GM06990 (cell line): ENCODE measurements at regions not wholly inside any gene's neighbourhood (a gene's known extent, or its start where the extent isn't known, plus 50 kb on each side); places are given as distances from the start of the nearest gene placed in this dataset.
"Not testable (repeated sequence)": the region's sequence is repeated elsewhere in the genome, so short reads cannot be mapped to it uniquely, and the experiment has no call there.

ENCODE experiments used
- DNase-seq: peaks from one replicate; pipeline ENCODE4 v3.0.0-alpha.2; 2011; ENCODE audit not compliant: insufficient read length; ENCODE audit errors: extremely low read depth
- H3K27me3 ChIP-seq: replicated peaks from 2 replicates; pipeline ENCODE4 v1.6.0; 2011; ENCODE audit warnings: low read length; ENCODE audit not compliant: control insufficient read depth, insufficient read depth
- H3K36me3 ChIP-seq: 2 replicates; pipeline ENCODE4 v1.5.1; 2011; ENCODE audit warnings: low read length; ENCODE audit not compliant: control insufficient read depth, insufficient read depth
- H3K4me3 ChIP-seq: replicated peaks from 2 replicates; pipeline ENCODE4 v1.5.1; 2011; ENCODE audit warnings: low read depth, mild to moderate bottlenecking, control low read depth, low read length
- TF ChIP-seq, protein P1 (sequence below): IDR thresholded peaks from 2 replicates; pipeline ENCODE4 v1.5.1; 2011; ENCODE audit warnings: low read length, control low read depth, mild to moderate bottlenecking, inconsistent platforms; ENCODE audit not compliant: insufficient read depth, poor library complexity, severe bottlenecking

DNA sequence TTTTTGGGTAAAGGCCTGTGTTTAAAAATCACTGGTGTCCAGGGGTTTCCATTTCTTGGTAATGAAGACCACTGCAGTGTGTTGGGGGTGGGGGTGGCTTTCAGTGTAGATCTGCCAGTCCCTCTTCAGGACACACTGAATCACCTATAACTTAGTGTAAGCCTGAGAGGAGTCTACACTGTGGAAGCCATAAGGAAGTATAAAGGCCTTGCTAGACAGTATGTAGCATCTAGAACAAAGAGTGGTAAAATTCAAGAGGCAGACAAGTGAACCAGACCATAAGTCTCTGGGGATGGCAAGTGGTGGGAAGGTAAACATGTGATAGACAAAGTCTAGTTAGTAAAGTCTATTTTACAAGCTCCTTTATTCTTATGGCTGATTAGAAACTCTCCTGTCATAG lies 191.8 kb downstream of the CCNG2 start:
- Histone ChIP-seq H3K27me3 (no peaks in the 10 kb centered on the region), H3K36me3 (no peaks in the 10 kb centered on the region), H3K4me3 (no peak overlapping the region)
- DNase-seq, result no peak
- TF ChIP-seq, protein P1, sequence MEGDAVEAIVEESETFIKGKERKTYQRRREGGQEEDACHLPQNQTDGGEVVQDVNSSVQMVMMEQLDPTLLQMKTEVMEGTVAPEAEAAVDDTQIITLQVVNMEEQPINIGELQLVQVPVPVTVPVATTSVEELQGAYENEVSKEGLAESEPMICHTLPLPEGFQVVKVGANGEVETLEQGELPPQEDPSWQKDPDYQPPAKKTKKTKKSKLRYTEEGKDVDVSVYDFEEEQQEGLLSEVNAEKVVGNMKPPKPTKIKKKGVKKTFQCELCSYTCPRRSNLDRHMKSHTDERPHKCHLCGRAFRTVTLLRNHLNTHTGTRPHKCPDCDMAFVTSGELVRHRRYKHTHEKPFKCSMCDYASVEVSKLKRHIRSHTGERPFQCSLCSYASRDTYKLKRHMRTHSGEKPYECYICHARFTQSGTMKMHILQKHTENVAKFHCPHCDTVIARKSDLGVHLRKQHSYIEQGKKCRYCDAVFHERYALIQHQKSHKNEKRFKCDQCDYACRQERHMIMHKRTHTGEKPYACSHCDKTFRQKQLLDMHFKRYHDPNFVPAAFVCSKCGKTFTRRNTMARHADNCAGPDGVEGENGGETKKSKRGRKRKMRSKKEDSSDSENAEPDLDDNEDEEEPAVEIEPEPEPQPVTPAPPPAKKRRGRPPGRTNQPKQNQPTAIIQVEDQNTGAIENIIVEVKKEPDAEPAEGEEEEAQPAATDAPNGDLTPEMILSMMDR, result no peak

DNA sequence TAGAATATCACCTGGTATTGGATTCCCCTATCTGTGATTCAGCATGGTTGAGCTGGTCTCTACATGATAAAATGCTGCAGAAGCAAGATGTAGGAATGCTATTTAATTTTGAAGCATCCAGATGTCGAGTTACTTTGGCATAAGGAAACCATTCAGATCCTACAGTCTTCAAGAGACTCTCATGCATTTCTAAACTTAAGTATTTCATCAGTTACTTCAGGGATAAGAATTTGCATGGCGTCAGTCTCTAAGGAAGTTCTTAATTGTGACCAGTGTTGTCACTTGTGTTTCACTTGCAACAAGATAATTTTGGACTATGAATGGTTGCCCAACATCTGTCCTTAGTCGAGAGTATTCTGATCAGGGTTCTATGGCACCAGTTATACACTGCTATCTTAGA lies 192.4 kb downstream of the CCNG2 start:
- Histone ChIP-seq H3K4me3 (no peak overlapping the region), H3K27me3 (no peaks in the 10 kb centered on the region), H3K36me3 (no peaks in the 10 kb centered on the region)
- DNase-seq, result no peak
- TF ChIP-seq, protein P1, result no peak

DNA sequence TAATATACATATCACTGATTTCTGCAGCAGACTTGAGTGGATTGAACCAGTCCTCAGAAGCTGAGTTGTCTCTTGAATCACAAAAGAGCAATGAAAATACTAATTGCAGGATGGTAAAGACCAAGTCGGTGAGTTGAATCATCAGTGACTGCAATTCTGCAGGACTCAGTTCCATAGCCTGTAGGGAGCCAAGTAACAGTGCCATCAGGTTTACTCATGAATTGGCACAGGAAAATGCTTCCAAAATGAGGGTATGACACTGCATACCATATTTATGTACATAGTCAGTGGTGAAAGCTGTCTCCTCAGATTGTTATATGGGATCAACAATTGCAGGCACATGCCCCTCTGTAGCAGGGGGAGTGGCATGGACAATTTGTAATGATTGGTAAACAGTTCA lies 192.8 kb downstream of the CCNG2 start:
- TF ChIP-seq, protein P1, result no peak
- Histone ChIP-seq H3K36me3 (no peaks in the 10 kb centered on the region), H3K4me3 (no peak overlapping the region), H3K27me3 (no peaks in the 10 kb centered on the region)
- DNase-seq, result no peak

DNA sequence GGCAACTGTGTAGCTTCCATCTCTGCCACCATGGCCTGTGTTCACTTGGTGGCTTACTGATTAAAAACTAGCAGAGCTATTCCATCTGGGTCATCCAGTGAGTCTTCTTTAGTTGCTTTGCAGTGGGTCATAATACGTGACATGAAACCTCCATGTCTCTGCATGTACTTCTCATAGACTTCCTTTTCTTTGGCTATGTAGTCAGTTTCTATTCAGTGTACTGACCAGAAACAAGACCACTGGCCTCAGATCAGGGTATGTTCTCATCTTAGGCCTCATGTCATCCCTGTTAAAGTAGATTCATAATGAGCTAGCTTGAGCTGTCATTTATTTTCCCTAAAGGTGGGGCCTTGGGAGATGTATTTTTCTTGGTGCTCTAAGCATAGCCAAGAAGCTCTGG lies 195.2 kb downstream of the CCNG2 start:
- Histone ChIP-seq H3K36me3 (no peaks in the 10 kb centered on the region), H3K4me3 (no peak overlapping the region), H3K27me3 (no peaks in the 10 kb centered on the region)
- no peak for DNase-seq
- TF ChIP-seq, protein P1, result no peak

DNA sequence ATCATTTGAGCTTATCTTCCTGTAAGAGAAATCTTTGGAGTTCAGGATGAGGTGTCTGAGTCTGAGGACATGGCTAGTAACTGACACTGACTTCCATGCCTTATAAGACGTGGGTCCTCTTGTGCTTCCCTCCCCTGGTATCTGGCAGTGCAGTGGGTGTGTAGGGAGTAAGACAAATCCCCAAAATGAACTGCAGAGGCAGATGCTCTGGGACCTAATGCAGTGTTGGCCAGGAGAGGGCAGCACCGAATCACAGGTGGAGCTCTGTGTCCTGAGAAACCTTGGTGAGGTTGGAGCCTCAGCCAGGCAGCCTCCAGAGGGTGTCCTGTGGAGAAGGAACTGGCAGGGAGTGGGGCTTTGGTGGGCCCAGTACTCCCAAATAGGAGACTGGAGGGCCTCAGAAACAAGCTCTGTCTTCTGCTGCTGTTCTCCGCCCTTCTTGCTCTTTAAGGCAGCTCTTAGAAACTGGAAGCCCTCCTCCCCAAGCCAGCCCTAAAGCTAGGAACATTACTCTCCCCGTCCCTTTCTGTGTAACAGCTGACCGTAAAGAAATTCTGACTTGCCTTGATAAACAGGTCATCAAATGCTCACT lies 196.8 kb downstream of the CCNG2 start:
- not testable (repeated sequence) for DNase-seq, H3K27me3 ChIP-seq, H3K4me3 ChIP-seq, H3K36me3 ChIP-seq
- TF ChIP-seq, protein P1, result peak; percentile 30

DNA sequence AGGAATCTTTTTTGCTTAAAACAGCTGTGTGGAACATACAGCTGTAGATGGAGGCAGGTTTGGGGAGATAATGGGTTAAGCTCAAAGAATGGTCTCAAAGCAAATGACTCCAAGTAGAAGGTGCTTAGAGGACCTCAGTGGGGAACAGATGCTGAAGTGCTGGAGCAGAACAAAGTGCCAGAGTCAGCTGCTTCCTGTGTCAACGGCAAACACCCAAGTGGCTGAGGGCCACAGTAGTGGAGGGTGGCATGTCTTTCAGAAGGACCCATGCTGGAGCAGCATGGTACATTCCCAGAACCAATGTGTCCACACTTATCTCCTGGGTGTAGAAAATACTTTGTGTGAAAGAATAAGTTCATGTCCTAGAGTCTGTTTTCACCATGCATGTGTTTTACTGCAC lies 197.5 kb downstream of the CCNG2 start:
- Histone ChIP-seq H3K27me3 (no peaks in the 10 kb centered on the region), H3K36me3 (no peaks in the 10 kb centered on the region), H3K4me3 (no peak overlapping the region)
- DNase-seq, result no peak
- TF ChIP-seq, protein P1, result no peak
